ENCODE measurements at regions not wholly inside any gene's neighbourhood (a gene's known extent, or its start where the extent isn't known, plus 50 kb on each side); places are given as distances from the start of the nearest gene placed in this dataset.

DNA sequence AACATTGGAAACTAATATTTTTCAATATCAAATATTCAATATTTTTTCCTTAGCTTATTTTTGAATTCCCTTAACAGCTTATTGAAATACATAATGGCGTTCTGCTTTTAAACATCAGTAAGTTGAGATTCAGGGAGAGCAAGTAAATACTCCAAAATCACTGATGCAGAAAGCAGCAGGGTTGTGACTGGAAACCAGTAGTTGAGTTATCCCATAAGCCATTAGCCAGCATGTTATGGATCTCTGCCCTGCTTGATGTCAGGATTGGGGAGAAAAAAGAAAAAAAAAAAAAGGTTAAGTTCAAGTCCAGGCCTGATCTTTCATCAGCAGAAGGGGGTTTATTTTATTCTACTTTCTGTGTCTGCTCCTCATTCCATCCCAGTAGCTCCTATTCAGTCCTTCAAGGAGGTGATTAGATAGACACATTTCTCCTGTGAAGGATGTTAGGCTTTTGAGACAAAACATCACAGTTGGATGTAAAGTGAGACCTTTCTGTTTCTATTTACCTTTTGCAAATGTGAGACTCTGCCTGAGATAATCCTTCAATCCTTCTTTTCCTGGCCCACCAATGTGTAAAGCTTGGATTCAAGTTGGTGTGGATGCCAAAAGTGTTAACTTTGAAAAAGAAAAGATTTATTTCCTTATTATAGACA lies 110.9 kb upstream of the HDAC9 start:
- TF ChIP-seq, protein P1, sequence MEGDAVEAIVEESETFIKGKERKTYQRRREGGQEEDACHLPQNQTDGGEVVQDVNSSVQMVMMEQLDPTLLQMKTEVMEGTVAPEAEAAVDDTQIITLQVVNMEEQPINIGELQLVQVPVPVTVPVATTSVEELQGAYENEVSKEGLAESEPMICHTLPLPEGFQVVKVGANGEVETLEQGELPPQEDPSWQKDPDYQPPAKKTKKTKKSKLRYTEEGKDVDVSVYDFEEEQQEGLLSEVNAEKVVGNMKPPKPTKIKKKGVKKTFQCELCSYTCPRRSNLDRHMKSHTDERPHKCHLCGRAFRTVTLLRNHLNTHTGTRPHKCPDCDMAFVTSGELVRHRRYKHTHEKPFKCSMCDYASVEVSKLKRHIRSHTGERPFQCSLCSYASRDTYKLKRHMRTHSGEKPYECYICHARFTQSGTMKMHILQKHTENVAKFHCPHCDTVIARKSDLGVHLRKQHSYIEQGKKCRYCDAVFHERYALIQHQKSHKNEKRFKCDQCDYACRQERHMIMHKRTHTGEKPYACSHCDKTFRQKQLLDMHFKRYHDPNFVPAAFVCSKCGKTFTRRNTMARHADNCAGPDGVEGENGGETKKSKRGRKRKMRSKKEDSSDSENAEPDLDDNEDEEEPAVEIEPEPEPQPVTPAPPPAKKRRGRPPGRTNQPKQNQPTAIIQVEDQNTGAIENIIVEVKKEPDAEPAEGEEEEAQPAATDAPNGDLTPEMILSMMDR (IDR thresholded peaks at IDR 0.05; ENCODE audit: low read depth, low read length) = no peak
- H3K4me3 ChIP-seq (replicated peaks in 1 of 2; ENCODE audit: low read depth in 2 of 2, low read length in 2 of 2) = no peak overlapping the region
- DNase-seq (ENCODE audit: low read depth in 2 of 2) = no peak

DNA sequence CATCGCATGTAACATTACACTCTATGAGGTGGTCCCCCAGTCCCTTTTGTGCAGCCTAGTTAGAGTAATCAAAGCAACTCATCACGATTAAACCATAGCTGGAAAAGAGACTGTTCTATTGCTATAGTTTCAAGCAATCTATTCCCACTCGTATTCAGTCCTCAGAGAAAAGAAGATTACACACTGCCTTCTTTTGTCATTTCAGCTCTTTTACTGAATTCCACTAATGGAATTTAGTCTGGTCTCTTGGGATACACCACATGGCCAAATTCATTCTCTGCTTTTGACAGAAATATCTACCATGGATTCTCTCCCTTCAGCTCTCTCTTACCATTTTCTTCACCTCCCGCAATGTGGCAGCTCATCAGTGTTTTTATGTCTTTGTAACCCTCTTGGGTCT lies 108.9 kb upstream of the HDAC9 start:
- TF ChIP-seq, protein P1 (IDR thresholded peaks at IDR 0.05; ENCODE audit: low read depth, low read length) = no peak
- H3K4me3 ChIP-seq (replicated peaks in 1 of 2; ENCODE audit: low read depth in 2 of 2, low read length in 2 of 2) = no peak overlapping the region
- peak; percentile 19 to 24 for DNase-seq (ENCODE audit: low read depth in 2 of 2)

DNA sequence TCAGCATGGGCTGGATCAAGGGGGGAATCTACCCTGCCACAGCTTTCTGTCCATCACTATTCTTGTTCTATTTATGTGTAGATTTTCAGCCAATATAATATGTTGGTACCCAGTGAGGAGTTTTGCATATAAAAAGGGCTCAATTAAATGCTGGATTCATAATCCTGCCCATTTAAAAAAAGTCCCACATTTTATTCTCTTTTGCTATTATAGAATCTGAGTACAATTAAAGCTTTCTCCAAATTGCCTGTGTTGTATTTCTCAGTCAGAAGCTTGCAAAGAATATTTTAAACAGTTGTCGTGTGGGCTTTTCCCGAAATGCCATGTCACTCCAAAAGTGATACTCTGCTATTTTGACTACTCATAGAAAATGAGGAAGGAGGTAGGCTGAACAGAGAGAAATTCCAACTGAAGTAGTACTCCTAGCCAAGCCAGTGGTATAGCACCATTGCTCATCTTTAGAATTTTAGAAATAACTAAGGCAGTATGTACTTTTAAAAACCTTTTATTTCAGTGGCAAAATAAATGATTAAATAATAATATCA lies 108.3 kb upstream of the HDAC9 start:
- DNase-seq (ENCODE audit: low read depth in 2 of 2) = no peak
- no peak overlapping the region for H3K4me3 ChIP-seq (replicated peaks in 1 of 2; ENCODE audit: low read depth in 2 of 2, low read length in 2 of 2)
- TF ChIP-seq, protein P1 (IDR thresholded peaks at IDR 0.05; ENCODE audit: low read depth, low read length) = no peak

DNA sequence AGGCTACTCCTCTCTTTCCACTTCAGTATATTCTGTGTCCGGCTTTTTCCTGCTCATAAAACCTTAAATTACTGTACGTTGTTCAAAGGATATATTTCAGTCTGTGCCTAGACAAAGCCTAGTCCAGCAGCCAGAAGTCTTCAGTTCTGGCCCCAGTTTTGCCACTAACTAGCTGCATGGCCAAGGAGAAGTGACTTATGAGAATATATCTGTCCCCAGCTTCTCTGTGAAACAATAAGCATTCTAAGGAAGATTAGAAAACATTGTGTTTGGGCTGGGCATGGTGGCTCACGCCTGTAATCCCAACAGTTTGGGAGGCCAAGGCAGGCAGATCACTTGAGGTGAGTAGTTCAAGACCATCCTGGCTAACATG lies 105.0 kb upstream of the HDAC9 start:
- TF ChIP-seq, protein P1 (IDR thresholded peaks at IDR 0.05; ENCODE audit: low read depth, low read length) = no peak
- DNase-seq (ENCODE audit: low read depth in 2 of 2) = no peak
- H3K4me3 ChIP-seq (replicated peaks in 1 of 2; ENCODE audit: low read depth in 2 of 2, low read length in 2 of 2) = no peak overlapping the region

DNA sequence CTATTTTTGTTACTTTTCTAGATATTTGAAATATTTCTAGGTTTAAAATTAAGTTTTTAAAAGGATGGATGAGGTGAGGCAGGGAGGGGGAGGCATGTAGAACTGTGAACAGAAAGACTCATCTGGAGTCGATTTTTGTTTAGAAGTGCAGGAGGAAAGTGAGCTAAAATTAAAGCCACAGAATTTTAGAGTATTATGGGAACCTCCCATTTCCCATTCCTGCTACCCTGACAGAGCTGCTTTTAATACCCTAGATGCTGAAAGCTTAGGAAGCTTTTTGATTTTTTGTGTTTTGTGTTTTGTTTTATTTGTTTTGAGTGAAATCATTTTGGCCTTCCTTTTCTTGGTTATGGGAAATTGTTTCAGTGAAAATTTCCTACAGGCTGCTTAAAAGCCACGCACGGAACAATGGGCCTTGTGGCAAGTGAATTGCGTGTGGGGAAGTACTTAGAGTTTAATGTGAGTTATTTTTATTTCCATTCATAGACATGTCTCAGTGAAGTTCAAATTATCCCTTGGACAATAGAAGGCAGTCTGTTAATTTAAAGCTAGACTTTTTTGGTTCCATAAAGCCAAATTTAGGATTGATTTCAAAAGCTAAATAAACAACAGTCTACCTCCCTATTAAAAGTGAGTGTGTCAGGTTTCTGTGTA lies 102.0 kb upstream of the HDAC9 start:
- TF ChIP-seq, protein P1 (IDR thresholded peaks at IDR 0.05; ENCODE audit: low read depth, low read length) = no peak
- no peak for DNase-seq (ENCODE audit: low read depth in 2 of 2)
- no peak overlapping the region for H3K4me3 ChIP-seq (replicated peaks in 1 of 2; ENCODE audit: low read depth in 2 of 2, low read length in 2 of 2)

DNA sequence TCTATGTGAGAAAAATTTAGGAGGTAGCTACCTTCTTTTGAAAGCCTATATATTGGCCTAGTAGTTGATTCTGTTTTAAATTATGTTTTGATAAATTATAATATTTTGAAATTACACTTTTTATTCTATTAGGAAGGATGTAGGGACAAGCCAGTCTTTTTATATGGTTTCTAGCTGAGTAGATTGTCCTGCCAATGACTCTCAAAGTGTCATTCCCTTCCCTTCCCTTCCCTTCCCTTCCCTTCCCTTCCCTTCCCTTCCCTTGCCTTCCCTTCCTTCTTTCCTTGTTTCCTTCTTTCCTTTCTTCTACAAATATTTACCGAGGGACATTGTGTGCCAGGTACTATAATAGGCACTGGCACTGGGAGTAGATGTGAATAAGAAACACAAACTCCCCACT lies 99.7 kb upstream of the HDAC9 start:
- DNase-seq (ENCODE audit: low read depth in 2 of 2) = no peak
- H3K4me3 ChIP-seq (replicated peaks in 1 of 2; ENCODE audit: low read depth in 2 of 2, low read length in 2 of 2) = no peak overlapping the region
- TF ChIP-seq, protein P1 (IDR thresholded peaks at IDR 0.05; ENCODE audit: low read depth, low read length) = no peak

Data from cardiac fibroblast (primary cell).